ENCODE measurements at regions not wholly inside any gene's neighbourhood (a gene's known extent, or its start where the extent isn't known, plus 50 kb on each side); places are given as distances from the start of the nearest gene placed in this dataset.

GRCh38 chr15:37880835-37881153 is 53.6 kb upstream of the TMCO5A start:
- no peak for DNase-seq

DNA sequence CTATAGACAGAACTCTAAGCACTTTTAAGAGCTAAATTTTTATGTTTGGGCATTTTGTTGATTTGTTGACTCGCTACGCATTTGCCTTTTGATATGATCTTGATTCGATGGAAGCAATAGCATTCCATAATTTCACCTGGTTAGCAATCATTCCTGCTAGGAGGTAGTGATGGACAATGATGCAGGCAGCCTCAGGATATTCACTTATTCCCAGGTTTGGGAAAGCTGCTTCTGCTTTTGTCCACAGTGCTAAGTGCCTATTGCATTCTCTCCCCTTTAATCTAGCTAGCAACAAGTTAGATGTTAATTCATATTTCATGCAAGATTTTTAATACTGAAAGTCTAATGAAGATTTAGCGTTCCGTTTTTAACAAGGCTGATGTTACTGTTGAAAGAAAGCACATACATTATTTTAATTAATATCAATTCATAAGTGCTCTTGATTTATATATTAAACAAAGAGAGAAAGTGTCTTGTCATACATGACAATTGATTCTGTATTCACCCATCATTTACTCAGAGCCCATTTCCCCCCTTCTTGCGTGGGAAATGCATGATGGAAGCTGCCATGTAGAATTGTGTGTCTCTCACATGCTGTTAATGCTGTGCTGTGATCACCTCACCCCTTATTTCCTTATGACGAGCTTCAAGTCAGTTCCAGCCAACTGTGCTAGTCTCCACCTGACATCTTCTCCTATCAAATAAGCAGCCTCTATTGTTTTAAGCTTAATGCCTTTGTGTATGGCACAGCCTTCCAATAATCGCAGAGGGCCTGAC is 53.0 kb upstream of the TMCO5A start:
- DNase-seq, result no peak

GRCh38 chr15:37882640-37883039 is 51.8 kb upstream of the TMCO5A start:
- no peak for DNase-seq
